ENCODE measurements at regions not wholly inside any gene's neighbourhood (a gene's known extent, or its start where the extent isn't known, plus 50 kb on each side); places are given as distances from the start of the nearest gene placed in this dataset.
"Not testable (repeated sequence)": the region's sequence is repeated elsewhere in the genome, so short reads cannot be mapped to it uniquely, and the experiment has no call there.

DNA sequence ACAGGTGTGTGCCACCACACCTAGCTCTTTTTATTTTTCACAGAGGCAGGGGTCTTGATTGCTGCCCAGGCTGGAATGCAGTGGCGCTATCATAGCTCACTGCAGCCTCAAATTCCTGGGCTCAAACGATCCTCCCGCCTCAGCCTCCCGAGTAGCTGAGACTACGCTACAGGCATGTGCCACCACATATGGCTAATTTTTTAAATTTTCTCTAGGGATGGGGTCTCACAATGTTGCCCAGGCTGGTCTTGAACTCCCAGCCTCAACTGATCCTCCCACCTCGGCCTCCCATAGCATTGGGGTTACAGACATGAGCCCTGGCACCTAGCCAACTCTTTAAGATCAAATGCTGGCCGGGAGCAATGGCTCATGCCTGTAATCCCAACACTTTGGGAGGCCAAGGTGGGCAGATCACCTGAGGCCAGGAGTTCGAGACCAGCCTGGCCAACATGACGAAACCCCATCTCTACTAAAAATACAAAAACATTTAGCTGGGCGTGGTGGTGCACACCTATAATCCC, 50.6 kb upstream of the MYL10 start:
- not testable (repeated sequence) for DNase-seq (ENCODE audit: low spot score)

DNA sequence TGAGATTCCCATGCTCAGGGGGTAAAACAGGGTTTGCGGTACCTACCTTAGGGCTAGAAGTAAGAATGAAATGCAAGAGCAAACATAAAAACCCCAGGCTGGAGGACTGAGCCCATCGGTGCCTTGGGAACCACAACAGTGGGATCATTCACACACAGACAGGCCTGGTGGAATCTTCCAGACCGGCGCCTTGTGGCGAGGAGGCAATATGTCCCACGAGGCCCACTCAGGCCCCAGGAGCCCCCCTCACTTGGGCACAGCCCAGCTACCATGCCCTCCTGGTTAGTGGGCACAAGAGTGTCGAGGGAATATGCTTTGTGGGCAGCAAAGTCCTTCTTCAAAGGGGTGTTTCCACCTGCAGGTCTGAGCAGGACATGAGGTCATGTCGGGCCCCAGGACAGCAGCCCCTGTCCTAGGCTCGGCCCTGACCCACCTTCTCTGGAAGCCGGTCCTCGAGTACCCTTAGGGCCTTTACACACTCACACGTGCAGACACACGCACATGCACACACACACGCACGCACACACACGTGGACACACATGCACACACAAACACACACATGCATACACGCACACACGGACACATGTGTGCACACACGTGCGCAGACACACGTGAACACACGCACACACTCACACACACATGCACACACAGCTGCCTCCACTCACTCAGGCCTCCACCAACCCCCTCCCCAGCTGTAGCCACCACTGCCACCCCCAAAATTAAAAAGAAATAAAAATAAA, 51.5 kb upstream of the MYL10 start:
- no peak for DNase-seq (ENCODE audit: low spot score)

DNA sequence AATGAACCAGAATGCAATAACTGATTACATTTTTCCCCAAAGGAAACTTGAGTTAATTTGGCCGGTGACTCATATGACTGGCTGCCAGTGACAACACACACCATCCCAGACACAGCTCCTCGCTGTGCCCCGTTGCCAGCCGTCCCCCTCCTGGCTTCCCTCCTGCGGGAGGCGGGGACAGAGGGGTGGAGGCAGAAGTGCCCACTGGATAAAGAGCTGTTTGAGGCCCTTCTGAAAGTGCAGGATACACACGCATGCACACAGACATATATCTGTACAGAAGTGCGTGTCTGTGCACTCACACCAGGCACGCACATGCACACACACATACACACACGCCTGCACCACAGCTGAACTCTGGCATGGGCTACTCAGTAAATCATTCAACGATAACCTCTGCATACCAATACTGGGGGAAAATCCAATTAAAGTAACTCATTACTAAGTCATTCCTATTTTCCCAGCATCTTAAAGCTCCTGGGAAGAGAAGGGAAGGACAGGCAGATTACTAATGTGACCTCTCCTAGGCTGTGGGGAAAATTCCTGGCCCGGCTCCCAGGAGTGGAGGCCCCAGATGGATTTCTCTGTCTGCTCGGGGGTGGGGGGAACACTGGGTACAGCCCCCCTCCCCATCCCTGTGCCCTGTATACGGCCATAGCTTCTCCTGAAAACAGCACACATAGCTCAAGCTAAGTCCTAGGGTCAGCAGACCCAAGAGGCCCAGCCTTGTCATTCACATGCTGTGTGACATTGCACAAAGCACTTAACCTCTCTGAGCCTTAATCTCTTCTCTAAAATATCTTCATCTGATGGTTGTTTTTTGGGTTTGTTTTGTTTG, 52.3 kb upstream of the MYL10 start:
- no peak for DNase-seq (ENCODE audit: low spot score)

DNA sequence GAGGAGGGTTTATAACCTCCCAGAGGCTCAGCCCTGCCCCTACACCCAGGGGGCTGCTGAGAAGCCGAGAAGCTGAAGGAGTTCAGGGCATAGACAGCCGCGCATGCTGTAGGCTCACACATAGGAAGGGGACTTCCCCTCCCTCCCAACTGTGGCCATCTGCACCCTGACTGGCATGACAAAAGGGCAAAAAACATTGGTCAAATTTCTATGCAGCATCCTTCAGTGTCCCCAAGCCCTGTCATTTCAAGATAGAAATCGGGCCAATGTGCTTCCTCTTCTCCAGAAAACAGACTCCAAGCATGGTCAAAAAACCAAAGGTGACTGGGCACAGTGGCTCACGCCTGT, 55.9 kb upstream of the MYL10 start:
- DNase-seq (ENCODE audit: low spot score) = no peak

DNA sequence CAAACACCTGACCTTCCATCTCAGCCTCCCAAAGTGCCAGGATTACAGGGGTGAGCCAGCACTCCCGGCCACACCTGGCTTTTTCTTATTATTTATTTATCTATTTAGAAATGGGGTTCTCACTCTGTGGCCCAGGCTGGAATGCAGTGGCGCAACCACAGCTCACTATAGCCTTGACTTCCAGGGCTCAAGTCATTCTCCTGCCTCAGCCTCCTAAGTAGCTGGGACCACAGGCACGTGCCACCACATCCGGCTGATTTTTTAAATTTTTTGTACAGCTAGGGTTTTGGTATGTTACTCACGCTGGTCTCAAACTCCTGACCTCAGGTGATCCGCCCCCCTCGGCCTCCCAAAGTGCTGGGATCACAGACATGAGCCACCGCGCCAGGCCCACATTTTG, 56.9 kb upstream of the MYL10 start:
- no peak for DNase-seq (ENCODE audit: low spot score)

DNA sequence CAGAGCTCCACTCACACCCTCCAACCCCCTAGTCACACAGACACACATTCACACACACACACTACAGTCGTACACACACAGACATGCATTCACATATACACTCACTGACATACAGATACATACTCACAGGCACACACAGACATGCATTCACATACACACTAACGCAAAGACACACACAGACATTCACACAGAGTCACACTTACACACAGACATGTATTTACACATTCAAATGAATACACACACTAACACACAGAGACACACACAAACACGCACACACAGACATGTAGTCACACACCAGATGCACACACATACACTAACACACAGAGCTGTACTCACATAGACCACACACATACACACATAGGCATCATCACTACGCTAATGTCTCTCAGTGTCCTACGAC, 58.0 kb upstream of the MYL10 start:
- DNase-seq (ENCODE audit: low spot score) = no peak

DNA sequence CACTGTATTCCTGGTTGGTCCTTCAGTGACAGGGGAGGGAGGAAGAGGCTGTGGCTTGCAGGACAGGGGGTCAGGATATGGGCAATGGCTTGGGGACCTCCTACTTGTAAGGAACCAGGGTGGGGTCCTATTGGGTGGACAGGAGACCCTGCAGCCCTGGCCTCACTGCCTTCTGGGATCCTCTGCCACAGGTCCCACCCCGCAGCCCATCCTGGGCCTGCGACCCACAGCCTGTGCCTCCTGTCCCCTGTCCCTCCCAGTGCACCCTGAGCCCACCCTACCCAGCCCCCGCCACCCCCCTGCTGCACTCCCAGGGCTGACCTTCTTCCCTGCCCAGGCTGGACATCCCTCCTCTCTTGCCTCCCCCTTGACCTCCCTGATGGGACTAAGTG, 58.7 kb upstream of the MYL10 start:
- DNase-seq (ENCODE audit: low spot score) = no peak

DNA sequence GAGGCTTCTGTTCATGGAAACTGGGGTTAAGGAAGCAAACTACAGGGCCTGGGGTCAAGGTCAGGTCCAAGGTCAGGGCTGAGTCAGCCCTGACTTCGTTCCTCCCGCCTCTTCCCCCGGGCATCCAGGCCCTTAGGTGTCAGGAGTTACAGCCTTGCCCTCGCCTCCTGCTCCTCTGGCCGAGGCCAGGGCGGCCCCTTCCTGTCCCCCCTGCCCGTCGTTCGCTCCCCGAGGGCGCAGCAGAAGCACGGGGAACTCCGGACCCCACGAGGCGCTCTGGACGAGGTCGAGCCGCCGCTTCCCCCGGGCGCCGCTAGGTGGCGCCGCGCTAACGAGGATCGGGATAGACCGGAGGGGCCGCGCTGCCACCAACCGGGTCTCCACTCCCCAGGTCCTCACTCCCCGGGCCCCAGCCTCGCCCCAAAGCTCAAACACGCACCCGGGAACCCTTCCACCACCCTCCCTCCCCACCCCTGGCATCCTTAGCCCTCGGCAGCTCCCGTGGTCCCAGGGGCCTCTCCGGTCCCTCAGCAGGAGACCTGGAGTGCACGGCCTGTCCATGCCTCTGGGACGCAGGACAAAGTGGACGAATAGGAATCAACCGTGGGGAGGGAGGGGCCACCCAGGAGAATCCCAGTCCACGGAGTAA, 59.2 kb upstream of the MYL10 start:
- peak; percentile 71 for DNase-seq (ENCODE audit: low spot score)

DNA sequence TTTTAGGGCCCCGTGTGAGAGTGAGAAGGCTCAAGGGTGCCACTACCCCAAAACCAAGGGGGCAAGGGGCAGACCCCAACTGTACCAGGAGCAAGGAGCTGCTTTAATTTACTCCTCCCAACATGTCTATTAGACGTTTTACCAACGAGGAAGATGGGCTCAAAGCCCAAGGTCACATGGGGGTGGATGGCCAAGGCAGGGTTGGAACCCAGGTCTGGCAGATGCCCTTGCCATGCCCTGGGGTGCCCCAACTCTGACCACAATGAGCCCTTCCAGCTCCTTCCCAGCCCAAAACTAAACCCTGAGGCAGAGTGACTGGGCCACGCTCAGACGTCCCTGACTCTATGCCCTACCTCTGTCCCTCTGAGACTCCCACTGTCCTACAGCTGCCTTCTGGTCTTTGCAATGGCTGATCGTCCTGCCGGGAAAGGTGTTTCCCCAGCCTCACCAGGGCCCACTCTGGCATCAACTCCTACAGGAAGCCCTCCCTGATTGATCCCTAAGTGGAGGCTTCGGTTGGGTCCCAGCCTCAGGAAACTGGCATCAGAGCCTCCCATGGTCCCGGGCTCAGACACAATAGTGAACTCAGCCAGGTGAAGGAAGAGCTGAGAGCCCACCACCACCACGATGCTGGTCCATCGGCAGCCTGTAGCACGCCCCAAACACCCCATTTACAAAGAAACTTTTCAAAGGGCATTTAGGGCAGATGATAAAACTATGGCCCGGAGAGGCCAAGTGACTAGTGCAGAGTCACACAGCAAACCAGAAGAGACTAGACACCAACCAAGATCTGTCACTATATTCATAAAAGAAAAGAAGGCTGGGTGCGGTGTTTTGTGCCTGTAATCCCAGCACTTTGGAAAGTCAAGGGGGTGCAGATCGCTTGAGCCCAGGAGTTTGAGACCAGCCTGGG, 60.2 kb upstream of the MYL10 start:
- DNase-seq (ENCODE audit: low spot score) = no peak

DNA sequence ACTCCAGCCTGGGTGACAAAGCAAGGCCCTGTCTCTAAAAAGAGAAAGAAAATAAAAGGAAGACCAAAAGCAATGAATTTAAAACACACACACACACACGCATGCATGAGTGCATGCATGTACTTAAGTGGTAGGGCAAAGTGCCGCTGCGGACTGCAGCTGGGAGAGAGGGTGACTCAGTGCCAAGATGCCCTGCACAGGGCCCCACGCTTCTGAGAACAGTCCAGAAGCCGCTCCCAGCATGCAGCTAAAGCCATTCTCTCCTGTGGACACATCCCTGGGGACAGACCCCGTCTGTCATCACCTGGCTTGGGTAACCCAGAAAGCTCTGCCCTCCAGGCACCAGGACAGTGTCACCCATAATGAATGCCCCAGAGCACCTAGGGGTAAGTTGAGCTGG, 61.0 kb upstream of the MYL10 start:
- no peak for DNase-seq (ENCODE audit: low spot score)

DNA sequence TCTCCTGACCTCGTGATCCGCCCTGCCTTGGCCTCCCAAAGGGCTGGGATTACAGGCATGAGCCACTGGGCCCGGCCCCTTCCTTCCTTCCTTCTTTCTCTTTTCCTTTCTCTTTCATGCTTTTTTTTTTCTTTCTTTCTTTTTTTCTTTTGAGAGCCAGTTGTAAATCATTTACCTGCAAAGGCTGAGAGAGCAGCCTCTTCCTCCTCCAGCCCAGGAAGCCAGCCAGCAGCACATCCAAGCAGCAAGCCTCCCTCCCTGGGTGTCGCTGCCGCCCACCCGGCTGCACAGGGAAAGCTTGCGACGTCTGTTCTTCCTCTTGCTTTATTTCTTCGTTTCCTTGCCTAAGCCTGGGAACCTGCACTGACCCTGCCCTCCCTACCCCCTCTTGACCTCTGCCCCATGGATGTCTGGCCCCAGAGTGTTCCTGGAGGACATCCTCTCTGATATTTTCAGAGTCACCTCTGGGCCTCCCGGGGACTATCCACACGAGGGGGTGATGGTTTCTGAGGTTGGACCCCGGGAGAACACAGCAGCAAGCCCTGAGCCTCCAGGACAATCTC, 62.8 kb upstream of the MYL10 start:
- no peak for DNase-seq (ENCODE audit: low spot score)

DNA sequence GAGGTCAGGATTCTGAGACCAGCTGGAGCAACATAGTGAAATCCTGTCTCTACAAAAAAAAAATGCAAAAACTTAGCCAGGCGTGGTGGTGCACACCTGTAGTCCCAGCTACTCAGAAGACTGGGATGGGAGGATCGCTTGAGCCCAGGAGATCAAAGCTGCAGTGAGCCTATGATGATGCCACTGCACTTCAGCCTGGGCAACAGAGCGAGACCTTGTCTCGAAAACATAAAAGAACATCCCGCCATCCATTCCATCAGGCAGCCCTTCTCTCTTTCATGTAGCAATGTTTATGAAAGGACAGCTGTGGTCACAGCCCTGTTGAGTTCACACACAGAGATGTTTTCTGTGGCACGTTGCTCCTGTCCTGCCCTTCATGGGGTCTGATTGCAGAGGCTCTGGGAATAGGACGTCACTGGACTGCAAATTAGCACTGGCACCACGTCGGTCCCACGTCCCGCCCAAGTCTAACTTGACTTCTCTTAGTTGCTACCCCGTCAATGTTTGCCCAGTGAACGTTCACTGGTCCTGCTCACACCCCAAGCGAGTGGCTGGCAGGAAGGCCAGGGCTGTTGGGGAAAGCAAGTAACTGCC, 64.5 kb upstream of the MYL10 start:
- no peak for DNase-seq (ENCODE audit: low spot score)

DNA sequence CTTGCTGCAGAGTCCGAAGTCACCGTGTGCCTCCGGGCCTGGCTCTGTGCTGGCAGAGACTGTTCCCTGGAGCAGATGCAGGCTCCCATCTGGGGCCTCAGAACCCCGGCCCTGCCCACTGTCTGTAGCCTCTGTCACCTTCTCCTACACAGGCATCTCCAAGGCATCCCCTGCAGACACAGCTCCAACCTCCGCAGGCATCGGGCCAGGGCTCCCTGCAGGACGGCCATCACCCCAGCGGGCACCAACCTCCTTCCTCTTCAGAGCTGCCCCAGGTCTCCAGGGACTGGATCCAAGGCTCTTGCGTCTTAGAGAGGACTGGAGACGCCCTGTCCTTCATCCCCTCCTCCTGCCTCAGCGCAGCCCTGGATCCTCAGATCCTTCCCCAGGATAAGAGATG, 69.9 kb upstream of the MYL10 start:
- DNase-seq (ENCODE audit: low spot score) = no peak

DNA sequence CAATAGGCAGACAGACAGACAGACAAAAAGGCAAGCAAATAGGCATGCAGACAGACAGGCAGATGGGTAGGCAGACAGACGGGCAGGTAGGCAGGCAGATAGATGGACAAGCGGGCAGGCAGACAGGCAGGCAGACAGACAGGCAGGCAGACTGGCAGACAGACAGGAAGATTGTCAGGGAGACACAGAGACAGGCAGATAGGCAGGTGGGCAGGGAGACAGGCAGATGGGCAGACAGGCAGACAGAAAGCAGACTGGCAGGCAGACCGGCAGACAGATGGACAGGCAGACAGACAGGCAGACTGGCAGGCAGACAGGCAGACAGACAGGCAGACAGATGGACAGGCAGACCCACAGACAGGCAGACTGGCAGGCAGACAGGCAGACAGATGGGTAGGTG, 70.3 kb upstream of the MYL10 start:
- no peak for DNase-seq (ENCODE audit: low spot score)

DNA sequence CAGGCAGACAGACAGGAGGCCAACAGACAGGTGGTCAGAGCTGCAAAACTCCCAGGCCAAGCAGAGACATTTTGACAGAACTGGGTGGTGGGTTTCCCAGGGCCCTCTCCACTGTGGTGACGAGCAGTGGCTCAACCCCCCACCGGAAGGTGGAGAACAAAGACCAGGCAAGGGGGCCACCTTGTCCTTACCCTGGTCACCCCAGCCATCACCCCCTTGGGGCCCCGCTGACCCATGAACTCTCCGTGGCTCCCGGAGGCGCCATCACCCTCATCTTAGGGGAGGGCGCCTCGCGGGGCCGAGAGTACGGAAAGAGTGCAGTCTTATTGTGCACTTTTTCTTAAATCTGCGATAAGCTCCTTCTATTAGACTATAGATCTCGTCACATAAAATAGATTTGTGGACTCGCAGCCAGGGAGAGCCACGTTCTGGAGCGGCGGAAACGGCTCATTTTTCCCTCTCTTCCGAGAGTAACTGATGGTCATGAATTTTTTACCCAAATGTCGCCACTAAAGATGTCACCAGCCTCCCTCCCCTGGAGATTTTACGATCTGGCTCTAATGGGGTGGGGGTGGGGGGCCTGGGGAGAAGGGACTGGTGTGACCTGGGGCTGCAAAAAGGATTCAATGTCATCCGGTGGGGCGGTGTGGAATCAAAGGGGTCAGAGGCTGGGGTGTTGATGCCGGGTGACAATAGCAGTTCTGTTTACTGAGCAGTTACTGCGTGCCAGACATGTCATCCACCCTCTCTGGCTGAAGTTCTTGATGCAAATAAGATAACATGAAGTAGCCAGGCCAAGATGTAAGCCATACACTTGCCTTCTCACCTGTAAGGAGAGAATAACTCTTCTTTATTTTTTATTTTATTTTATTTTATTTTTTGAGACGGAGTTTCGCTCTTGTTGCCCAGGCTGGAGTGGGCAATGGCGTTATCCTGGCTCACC, 71.1 kb upstream of the MYL10 start:
- no peak for DNase-seq (ENCODE audit: low spot score)

DNA sequence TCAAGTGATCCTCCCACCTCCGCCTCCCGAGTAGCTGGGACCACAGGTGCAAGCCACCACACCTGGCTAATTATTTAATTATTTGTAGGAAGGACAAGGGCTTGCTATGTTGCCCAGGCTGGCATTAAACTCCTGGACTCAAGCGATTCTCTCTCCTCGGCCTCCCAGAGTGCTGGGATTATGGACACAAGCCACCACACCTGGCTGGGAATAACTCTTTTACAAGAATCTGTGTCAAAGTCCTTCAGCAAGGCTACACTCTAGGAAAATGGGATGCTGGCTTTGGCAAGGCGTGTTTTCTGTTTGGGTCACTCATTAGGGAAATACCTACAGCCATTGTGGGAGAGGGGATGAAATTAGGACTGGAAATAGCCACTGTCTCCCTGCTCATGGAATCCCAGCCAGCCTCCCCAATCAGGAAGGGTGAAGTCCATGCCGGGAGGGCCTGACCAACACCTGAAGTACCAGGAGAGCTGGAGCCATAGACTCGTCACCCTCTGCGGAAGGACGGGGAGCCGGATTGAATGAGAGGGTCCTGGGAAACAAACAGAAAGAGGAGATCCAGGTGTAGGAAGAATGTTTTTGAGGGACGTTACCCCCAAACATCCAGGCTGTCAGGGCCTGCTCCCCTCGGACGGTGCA, 72.2 kb upstream of the MYL10 start:
- no peak for DNase-seq (ENCODE audit: low spot score)

DNA sequence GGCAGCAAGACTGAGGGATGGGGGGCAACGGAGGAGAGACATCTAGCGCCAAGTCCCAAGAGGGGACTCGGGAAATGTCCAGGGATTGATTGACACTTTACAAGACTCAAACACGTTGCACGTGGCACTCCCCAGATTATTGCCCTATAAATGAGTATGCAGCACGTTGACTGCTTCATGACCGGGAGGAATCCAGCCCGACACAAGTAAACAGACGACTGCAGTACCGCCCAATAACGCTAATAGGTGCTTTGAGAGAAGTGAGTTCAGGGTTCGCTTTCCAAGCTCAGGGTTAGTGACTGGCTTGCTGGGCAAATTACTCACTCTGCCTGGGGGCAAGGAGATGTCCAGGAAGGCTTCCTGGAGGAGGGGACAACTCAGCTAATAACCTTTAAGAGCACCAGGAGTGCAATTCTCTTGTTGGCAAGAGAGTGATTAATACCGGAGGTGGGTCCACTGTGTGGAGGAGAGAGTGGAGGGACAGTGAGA, 73.3 kb upstream of the MYL10 start:
- no peak for DNase-seq (ENCODE audit: low spot score)

DNA sequence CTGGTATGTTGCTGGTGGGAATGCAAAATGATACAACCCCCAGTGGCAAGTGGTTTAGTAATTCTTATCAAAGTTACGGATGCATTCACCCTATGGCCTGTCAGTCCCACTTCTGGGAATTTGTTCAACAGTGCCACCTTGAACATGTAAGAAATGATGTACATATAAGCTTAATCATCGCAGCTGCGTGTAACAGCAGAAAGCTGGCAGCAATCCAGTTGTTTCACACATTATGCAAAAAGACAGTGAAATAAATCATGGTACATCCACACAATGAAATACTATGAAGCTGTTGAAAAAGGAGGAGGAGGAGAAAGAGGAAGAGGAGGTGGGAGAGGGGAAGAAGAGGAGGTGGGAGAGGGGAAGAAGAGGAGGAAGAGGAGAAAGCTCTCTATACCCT, 76.2 kb upstream of the MYL10 start:
- DNase-seq (ENCODE audit: low spot score) = no peak

DNA sequence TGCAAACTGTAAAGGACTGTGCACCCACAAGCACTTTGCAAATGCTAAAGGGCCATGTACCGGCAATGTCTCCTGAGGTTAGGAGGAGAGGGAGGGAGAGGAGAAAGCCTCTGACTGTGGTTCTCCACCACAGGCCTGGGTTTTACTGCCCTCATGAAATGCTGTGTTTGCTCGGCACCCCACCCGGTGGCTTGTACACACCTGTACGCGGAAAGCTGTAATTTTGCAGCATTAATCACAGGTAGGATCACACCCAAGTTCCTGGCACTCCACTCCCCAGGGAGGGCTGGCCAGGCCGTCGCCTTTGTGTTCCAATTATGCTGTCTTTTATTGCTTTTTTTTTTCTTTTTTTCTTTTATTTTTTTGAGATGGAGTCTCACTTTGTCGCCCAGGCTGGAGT, 78.5 kb upstream of the MYL10 start:
- no peak for DNase-seq (ENCODE audit: low spot score)

Data from CD4-positive, alpha-beta T cell treated with Interleukin-6 at 100 ng/mL for 8 hours (primary cell).